ENCODE measurements at regions not wholly inside any gene's neighbourhood (a gene's known extent, or its start where the extent isn't known, plus 50 kb on each side); places are given as distances from the start of the nearest gene placed in this dataset.

- TF ChIP-seq CTCF (conservative IDR thresholded peaks at IDR 0.05 in 1 of 2, IDR thresholded peaks at IDR 0.05 in 1 of 2; ENCODE audit: low read depth in 1 of 2, low read length in 2 of 2) = no peak
- TF ChIP-seq EZH2 (IDR thresholded peaks at IDR 0.05; ENCODE audit: low read length, missing control alignments) = no peak
- Histone ChIP-seq H3K9ac (ENCODE audit: insufficient read depth, low read length) (no peak overlapping the region), H3K27me3 (ENCODE audit: control insufficient read depth, insufficient read depth, low read length) (no peaks in the 10 kb centered on the region)
Observed at GRCh38 chr9:2465516-2465915, 156.1 kb upstream of the VLDLR start.

GRCh38 chr9:2465921-2466460 lies 155.6 kb upstream of the VLDLR start:
- Histone ChIP-seq H3K79me2 (ENCODE audit: control insufficient read depth, insufficient read depth, low read length) (no peaks in the 10 kb centered on the region), H3K4me3 (replicated peaks in 1 of 4; ENCODE audit: control extremely low read depth in 1 of 4, insufficient read depth in 1 of 4, low read depth in 3 of 4, low read length in 4 of 4) (no peak overlapping the region), H3K4me2 (ENCODE audit: extremely low read depth, insufficient read depth, low read length) (no peak overlapping the region), H2AFZ (ENCODE audit: low read length) (no peak overlapping the region), H3K4me1 (ENCODE audit: control insufficient read depth, extremely low read depth, insufficient read depth, low read length) (no peaks in the 10 kb centered on the region), H3K36me3 (ENCODE audit: control insufficient read depth, insufficient read depth, low read length) (no peaks in the 10 kb centered on the region), H3K27ac (ENCODE audit: insufficient read depth, low read length) (no peak overlapping the region), H3K9ac (ENCODE audit: insufficient read depth, low read length) (no peak overlapping the region), H3K9me3 (ENCODE audit: control insufficient read depth, insufficient read depth, low read depth, low read length) (no peaks in the 10 kb centered on the region), H3K27me3 (ENCODE audit: control insufficient read depth, insufficient read depth, low read length) (no peaks in the 10 kb centered on the region), H4K20me1 (ENCODE audit: control insufficient read depth, extremely low read depth, insufficient read depth, low read length) (no peaks in the 10 kb centered on the region)
- no peak for TF ChIP-seq CTCF (conservative IDR thresholded peaks at IDR 0.05 in 1 of 2, IDR thresholded peaks at IDR 0.05 in 1 of 2; ENCODE audit: low read depth in 1 of 2, low read length in 2 of 2)
- TF ChIP-seq EZH2 (IDR thresholded peaks at IDR 0.05; ENCODE audit: low read length, missing control alignments) = no peak
- peak in 1 of 2 donors; percentile 51 for DNase-seq (ENCODE audit: low read depth in 2 of 2)

More at GRCh38 chr9:2465516-2465915, 156.1 kb upstream of the VLDLR start:
- Histone ChIP-seq H3K79me2 (ENCODE audit: control insufficient read depth, insufficient read depth, low read length) (no peaks in the 10 kb centered on the region), H3K27ac (ENCODE audit: insufficient read depth, low read length) (no peak overlapping the region), H3K4me2 (ENCODE audit: extremely low read depth, insufficient read depth, low read length) (no peak overlapping the region), H3K9me3 (ENCODE audit: control insufficient read depth, insufficient read depth, low read depth, low read length) (no peaks in the 10 kb centered on the region), H3K4me3 (replicated peaks in 1 of 4; ENCODE audit: control extremely low read depth in 1 of 4, insufficient read depth in 1 of 4, low read depth in 3 of 4, low read length in 4 of 4) (no peak overlapping the region), H4K20me1 (ENCODE audit: control insufficient read depth, extremely low read depth, insufficient read depth, low read length) (no peaks in the 10 kb centered on the region), H3K36me3 (ENCODE audit: control insufficient read depth, insufficient read depth, low read length) (no peaks in the 10 kb centered on the region), H3K4me1 (ENCODE audit: control insufficient read depth, extremely low read depth, insufficient read depth, low read length) (no peaks in the 10 kb centered on the region), H2AFZ (ENCODE audit: low read length) (no peak overlapping the region)
- no peak for DNase-seq (ENCODE audit: low read depth in 2 of 2)

GRCh38 chr9:2466703-2467102 lies 154.9 kb upstream of the VLDLR start:
- Histone ChIP-seq H3K9ac (ENCODE audit: insufficient read depth, low read length) (no peak overlapping the region), H3K9me3 (ENCODE audit: control insufficient read depth, insufficient read depth, low read depth, low read length) (no peaks in the 10 kb centered on the region), H2AFZ (ENCODE audit: low read length) (no peak overlapping the region), H3K4me3 (replicated peaks in 1 of 4; ENCODE audit: control extremely low read depth in 1 of 4, insufficient read depth in 1 of 4, low read depth in 3 of 4, low read length in 4 of 4) (no peak overlapping the region), H3K27ac (ENCODE audit: insufficient read depth, low read length) (no peak overlapping the region), H3K36me3 (ENCODE audit: control insufficient read depth, insufficient read depth, low read length) (no peaks in the 10 kb centered on the region), H3K4me1 (ENCODE audit: control insufficient read depth, extremely low read depth, insufficient read depth, low read length) (no peaks in the 10 kb centered on the region), H3K27me3 (ENCODE audit: control insufficient read depth, insufficient read depth, low read length) (no peaks in the 10 kb centered on the region), H3K4me2 (ENCODE audit: extremely low read depth, insufficient read depth, low read length) (no peak overlapping the region), H3K79me2 (ENCODE audit: control insufficient read depth, insufficient read depth, low read length) (no peaks in the 10 kb centered on the region), H4K20me1 (ENCODE audit: control insufficient read depth, extremely low read depth, insufficient read depth, low read length) (no peaks in the 10 kb centered on the region)
- DNase-seq (ENCODE audit: low read depth in 2 of 2) = no peak
- no peak for TF ChIP-seq CTCF (conservative IDR thresholded peaks at IDR 0.05 in 1 of 2, IDR thresholded peaks at IDR 0.05 in 1 of 2; ENCODE audit: low read depth in 1 of 2, low read length in 2 of 2)
- TF ChIP-seq EZH2 (IDR thresholded peaks at IDR 0.05; ENCODE audit: low read length, missing control alignments) = no peak

Measured in fibroblast of lung (primary cell).